ENCODE measurements at regions not wholly inside any gene's neighbourhood (a gene's known extent, or its start where the extent isn't known, plus 50 kb on each side); places are given as distances from the start of the nearest gene placed in this dataset.

DNA sequence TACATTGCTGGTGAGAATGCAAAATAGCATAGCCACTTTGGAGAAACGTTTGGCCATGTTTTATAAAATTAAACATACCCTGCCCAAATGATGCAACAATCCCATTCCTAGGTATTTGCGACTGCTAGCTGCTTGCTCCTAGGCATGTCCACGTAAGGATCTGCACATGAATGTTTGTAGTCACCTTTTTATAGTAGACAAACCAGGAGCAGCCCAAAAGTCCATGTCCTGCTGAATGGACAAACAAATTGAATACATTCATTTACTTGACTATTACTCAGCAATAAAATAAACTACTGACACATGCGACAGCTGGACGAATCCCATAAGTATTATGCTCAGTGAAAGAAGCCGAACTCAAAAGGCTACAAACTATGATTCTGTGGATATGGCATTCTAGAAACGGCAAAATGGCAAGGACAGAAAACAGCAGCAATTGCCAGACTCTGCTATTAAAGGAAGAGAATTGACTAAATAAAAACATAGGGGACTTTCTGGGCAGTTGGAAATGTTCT lies 161.9 kb upstream of the GALNT2 start:
- peaks cover 4% of the 10 kb centered on the region; the same call in 1 of the 2 replicates for H3K9me3 ChIP-seq
- Mint-ChIP-seq H3K36me3 (ENCODE audit: insufficient read depth, unreplicated experiment) (no peaks in the 10 kb centered on the region), H3K4me3 (ENCODE audit: unreplicated experiment) (no peak overlapping the region), H3K27ac (ENCODE audit: unreplicated experiment) (no peak overlapping the region), H3K9me3 (ENCODE audit: unreplicated experiment) (peaks cover 12% of the 10 kb centered on the region), H3K4me1 (ENCODE audit: low read depth, unreplicated experiment) (no peaks in the 10 kb centered on the region), H3K27me3 (ENCODE audit: insufficient read depth, unreplicated experiment) (peaks cover 15% of the 10 kb centered on the region)
- no peaks in the 10 kb centered on the region for H3K36me3 ChIP-seq (ENCODE audit: control insufficient read depth, insufficient read depth, low read length)
- H3K4me1 ChIP-seq, result no peaks in the 10 kb centered on the region
- no peak for DNase-seq
- no TSS peak for BruUV-seq (replicated peaks)
- CTCF ChIA-PET, result no interaction called here
- no peak for TF ChIP-seq CTCF (IDR thresholded peaks at IDR 0.05; ENCODE audit: insufficient read depth in 1 of 2, low read depth in 1 of 2, low read length in 1 of 2, severe bottlenecking in 1 of 2, unreplicated experiment in 1 of 2)
- intact Hi-C loops (cut with micrococcal nuclease; ENCODE audit: unreplicated experiment), result no loop called here
- H3K27me3 ChIP-seq (replicated peaks; ENCODE audit: control insufficient read depth, insufficient read depth, low read length), result no peaks in the 10 kb centered on the region
- no peak overlapping the region for H3K4me3 ChIP-seq (ENCODE audit: low read depth, low read length)
- POLR2A ChIA-PET, result no interaction called here

DNA sequence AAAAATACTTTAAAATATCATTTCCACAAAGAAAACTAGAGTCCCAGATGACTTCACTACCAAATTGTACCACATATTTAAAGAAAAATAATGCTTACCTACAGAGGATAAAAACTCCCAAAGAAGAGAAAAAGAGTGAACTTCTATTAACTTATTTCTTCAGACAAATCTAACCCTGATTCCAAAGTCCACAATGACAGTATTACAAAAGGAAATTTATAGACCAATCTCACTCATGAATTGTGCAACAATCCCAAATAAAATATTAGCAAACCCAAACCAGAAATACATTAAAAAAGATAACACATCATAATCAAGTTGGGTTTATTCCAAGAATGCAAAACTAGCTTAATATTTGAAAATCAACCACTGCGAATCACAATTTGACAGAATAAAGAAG lies 161.4 kb upstream of the GALNT2 start:
- POLR2A ChIA-PET, result no interaction called here
- Histone ChIP-seq H3K36me3 (ENCODE audit: control insufficient read depth, insufficient read depth, low read length) (no peaks in the 10 kb centered on the region), H3K4me1 (no peaks in the 10 kb centered on the region), H3K9me3 (peaks cover 3% of the 10 kb centered on the region; the same call in 1 of the 2 replicates), H3K4me3 (ENCODE audit: low read depth, low read length) (no peak overlapping the region), H3K27me3 (replicated peaks; ENCODE audit: control insufficient read depth, insufficient read depth, low read length) (no peaks in the 10 kb centered on the region)
- no peak for DNase-seq
- no peak for TF ChIP-seq CTCF (IDR thresholded peaks at IDR 0.05; ENCODE audit: insufficient read depth in 1 of 2, low read depth in 1 of 2, low read length in 1 of 2, severe bottlenecking in 1 of 2, unreplicated experiment in 1 of 2)
- H3K9me3 Mint-ChIP-seq (ENCODE audit: unreplicated experiment), result peaks cover 12% of the 10 kb centered on the region
- CTCF ChIA-PET, result no interaction called here
- H3K27me3 Mint-ChIP-seq (ENCODE audit: insufficient read depth, unreplicated experiment), result peaks cover 15% of the 10 kb centered on the region
- no peaks in the 10 kb centered on the region for H3K4me1 Mint-ChIP-seq (ENCODE audit: low read depth, unreplicated experiment)
- no peak overlapping the region for H3K27ac Mint-ChIP-seq (ENCODE audit: unreplicated experiment)
- intact Hi-C loops (cut with micrococcal nuclease; ENCODE audit: unreplicated experiment), result no loop called here
- no peak overlapping the region for H3K4me3 Mint-ChIP-seq (ENCODE audit: unreplicated experiment)
- no TSS peak for BruUV-seq (replicated peaks)
- H3K36me3 Mint-ChIP-seq (ENCODE audit: insufficient read depth, unreplicated experiment), result no peaks in the 10 kb centered on the region

GRCh38 chr1:229907884-229908638 lies 159.0 kb upstream of the GALNT2 start:
- intact Hi-C loops (cut with micrococcal nuclease; ENCODE audit: unreplicated experiment), result no loop called here
- ChIA-PET CTCF (no interaction called here), POLR2A (no interaction called here)
- Mint-ChIP-seq H3K4me3 (ENCODE audit: unreplicated experiment) (no peak overlapping the region), H3K4me1 (ENCODE audit: low read depth, unreplicated experiment) (no peaks in the 10 kb centered on the region), H3K9me3 (ENCODE audit: unreplicated experiment) (no peaks in the 10 kb centered on the region), H3K27me3 (ENCODE audit: insufficient read depth, unreplicated experiment) (peaks cover 20% of the 10 kb centered on the region), H3K27ac (ENCODE audit: unreplicated experiment) (no peak overlapping the region), H3K36me3 (ENCODE audit: insufficient read depth, unreplicated experiment) (no peaks in the 10 kb centered on the region)
- no peaks in the 10 kb centered on the region for H3K36me3 ChIP-seq (ENCODE audit: control insufficient read depth, insufficient read depth, low read length)
- H3K4me1 ChIP-seq, result no peaks in the 10 kb centered on the region
- peaks cover 3% of the 10 kb centered on the region; the same call in 1 of the 2 replicates for H3K9me3 ChIP-seq
- no peaks in the 10 kb centered on the region for H3K27me3 ChIP-seq (replicated peaks; ENCODE audit: control insufficient read depth, insufficient read depth, low read length)
- no peak overlapping the region for H3K4me3 ChIP-seq (ENCODE audit: low read depth, low read length)
- TF ChIP-seq CTCF (IDR thresholded peaks at IDR 0.05; ENCODE audit: insufficient read depth in 1 of 2, low read depth in 1 of 2, low read length in 1 of 2, severe bottlenecking in 1 of 2, unreplicated experiment in 1 of 2), result no peak
- no TSS peak for BruUV-seq (replicated peaks)
- no peak for DNase-seq

Measured in Caco-2 (cell line).